ENCODE measurements at regions not wholly inside any gene's neighbourhood (a gene's known extent, or its start where the extent isn't known, plus 50 kb on each side); places are given as distances from the start of the nearest gene placed in this dataset.

DNA sequence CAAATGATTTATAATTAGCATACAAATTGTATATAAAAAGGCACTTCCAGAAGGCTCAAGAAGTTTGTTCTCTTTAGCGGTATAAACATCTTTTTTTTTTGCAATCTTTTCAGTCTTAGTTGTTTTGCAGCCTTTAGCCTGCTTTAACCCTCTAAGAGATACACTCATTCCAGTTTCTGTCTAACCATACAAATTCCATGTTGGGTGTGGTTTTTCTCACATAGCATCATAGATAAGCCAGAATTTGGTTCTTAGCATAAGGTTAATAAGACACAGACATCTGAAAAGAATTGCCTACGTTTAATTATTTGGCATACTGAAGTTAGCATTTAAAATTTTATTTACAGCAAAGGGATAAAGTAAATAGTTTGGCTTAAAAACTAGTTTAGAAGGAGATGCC, 92.5 kb upstream of the NPVF start:
- no peak for DNase-seq (ENCODE audit: low read depth, low spot score)
- no peak overlapping the region for H3K27ac ChIP-seq
- TF ChIP-seq FOXP2 (optimal IDR thresholded peaks at IDR 0.05; ENCODE audit: control extremely low read depth, extremely low read length, insufficient read depth) (no peak), POLR2AphosphoS5 (IDR thresholded peaks at IDR 0.05; ENCODE audit: borderline replicate concordance, low read depth, low read length) (no peak), EZH2 (IDR thresholded peaks at IDR 0.05) (no peak)

DNA sequence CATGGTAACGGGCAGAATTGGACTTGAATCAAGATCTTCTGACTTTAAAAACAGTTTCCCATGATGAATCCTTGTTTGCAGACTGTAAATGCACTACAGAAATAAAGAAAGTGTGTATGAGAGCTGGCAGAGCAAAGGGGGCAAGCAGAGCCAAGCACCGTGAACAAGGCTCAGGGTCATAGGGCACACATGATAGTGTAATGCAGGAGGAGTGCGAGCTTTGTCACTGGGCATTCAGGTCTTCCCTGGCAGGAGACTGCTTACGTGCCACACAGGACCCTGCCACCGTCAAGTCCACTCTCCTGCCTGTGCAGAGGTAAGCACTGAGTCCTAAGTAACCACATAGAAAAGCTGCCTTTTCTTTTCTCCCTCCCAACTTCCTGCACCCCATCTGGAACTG, 93.1 kb upstream of the NPVF start:
- Histone ChIP-seq H3K27ac (no peak overlapping the region), H3K9ac (ENCODE audit: insufficient read length) (no peak overlapping the region), H3K36me3 (ENCODE audit: insufficient read depth, low read length) (no peaks in the 10 kb centered on the region), H3K9me3 (ENCODE audit: low read depth, low read length) (no peaks in the 10 kb centered on the region), H3K4me3 (no peak overlapping the region)
- no peak for TF ChIP-seq EZH2 (IDR thresholded peaks at IDR 0.05)
- TF ChIP-seq POLR2AphosphoS5 (IDR thresholded peaks at IDR 0.05; ENCODE audit: borderline replicate concordance, low read depth, low read length) = no peak
- TF ChIP-seq FOXP2 (optimal IDR thresholded peaks at IDR 0.05; ENCODE audit: control extremely low read depth, extremely low read length, insufficient read depth) = no peak
- DNase-seq (ENCODE audit: low read depth, low spot score) = no peak

More for the DNA sequence above, 92.5 kb upstream of the NPVF start:
- Histone ChIP-seq H3K4me3 (no peak overlapping the region), H3K36me3 (ENCODE audit: insufficient read depth, low read length) (no peaks in the 10 kb centered on the region), H3K9me3 (ENCODE audit: low read depth, low read length) (no peaks in the 10 kb centered on the region), H3K9ac (ENCODE audit: insufficient read length) (no peak overlapping the region)

DNA sequence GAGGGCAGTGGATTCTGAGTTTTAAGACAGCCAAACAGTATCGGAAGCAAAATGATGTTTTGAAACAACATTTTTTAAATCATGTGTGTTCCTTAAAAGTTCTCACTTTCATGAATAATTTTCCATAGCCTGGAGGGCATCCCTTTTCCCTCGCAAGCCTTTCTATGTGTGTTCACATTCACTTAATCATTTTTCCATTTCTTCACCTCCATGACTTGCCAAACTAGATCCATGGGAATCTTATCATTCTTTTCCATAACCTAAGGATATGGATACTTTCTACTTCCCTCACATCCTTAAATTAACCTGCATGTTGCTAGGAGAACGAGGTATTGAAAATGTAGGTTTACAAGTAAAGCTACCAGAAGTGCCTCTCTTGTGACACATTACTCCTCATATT, 94.2 kb upstream of the NPVF start:
- H3K36me3 ChIP-seq (ENCODE audit: insufficient read depth, low read length) = no peaks in the 10 kb centered on the region
- TF ChIP-seq FOXP2 (optimal IDR thresholded peaks at IDR 0.05; ENCODE audit: control extremely low read depth, extremely low read length, insufficient read depth) (no peak), EZH2 (IDR thresholded peaks at IDR 0.05) (no peak), POLR2AphosphoS5 (IDR thresholded peaks at IDR 0.05; ENCODE audit: borderline replicate concordance, low read depth, low read length) (no peak)
- no peak overlapping the region for H3K27ac ChIP-seq
- H3K9me3 ChIP-seq (ENCODE audit: low read depth, low read length) = no peaks in the 10 kb centered on the region
- no peak for DNase-seq (ENCODE audit: low read depth, low spot score)
- no peak overlapping the region for H3K4me3 ChIP-seq
- no peak overlapping the region for H3K9ac ChIP-seq (ENCODE audit: insufficient read length)

DNA sequence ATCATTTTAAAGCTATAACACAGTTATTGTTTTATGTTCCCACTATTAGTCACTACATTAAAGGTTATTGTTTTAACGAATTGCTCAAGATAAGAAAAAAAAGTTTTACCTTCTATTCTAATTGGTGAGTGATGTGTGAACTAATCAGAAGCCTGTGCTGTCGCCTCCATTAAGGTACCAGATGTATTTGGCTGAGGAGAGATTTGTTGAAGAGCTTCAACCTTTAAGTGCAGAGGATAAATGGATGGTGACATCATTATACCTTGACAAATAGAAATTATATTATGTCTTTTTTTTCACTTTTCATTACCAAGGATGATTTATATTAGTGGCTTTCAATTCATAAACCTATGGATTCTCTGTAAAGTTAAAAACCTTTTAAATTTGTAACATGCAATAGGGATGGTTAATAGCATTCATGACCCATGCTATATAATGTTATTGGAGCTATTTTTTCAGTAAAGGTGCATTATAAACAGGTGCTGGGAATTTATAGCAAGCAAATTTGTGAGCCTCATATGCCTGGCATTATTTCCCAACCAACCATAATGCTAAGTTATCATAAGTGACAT, 97.0 kb upstream of the NPVF start:
- DNase-seq (ENCODE audit: low read depth, low spot score) = no peak
- Histone ChIP-seq H3K9me3 (ENCODE audit: low read depth, low read length) (no peaks in the 10 kb centered on the region), H3K4me3 (no peak overlapping the region), H3K36me3 (ENCODE audit: insufficient read depth, low read length) (no peaks in the 10 kb centered on the region), H3K27ac (no peak overlapping the region), H3K9ac (ENCODE audit: insufficient read length) (no peak overlapping the region)
- TF ChIP-seq FOXP2 (optimal IDR thresholded peaks at IDR 0.05; ENCODE audit: control extremely low read depth, extremely low read length, insufficient read depth) (no peak), POLR2AphosphoS5 (IDR thresholded peaks at IDR 0.05; ENCODE audit: borderline replicate concordance, low read depth, low read length) (no peak), EZH2 (IDR thresholded peaks at IDR 0.05) (no peak)

DNA sequence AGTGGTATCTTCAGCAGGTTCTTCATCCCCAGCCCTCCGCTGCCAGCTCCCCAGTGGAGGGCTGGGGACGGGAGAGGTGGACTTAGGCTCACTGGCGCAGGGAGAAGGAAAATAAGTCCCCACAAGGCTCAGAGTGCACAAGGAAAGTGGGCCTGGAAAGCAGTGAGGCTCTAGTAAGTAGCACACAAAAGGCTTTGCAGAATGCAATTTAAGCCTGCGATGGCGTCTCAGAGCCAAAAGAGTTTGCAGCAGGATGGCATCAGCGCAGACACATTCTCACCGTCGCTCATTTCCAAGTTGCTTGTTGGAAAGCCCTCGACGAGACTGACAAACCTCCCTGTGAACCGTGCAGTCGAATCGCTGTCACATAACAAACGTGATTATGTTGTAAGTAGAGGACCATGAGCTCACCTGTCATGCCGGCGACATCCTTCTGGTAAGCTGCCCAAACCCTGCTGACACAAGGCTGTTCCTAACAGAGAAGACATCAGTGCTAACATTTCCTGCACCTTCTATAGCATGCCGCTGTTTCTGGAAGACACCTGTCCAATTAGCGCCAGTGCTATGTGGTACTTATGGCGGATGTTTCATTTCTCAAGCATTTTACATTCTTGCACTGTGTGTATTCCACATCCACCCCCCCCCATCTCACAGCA, 98.3 kb upstream of the NPVF start:
- Histone ChIP-seq H3K36me3 (ENCODE audit: insufficient read depth, low read length) (no peaks in the 10 kb centered on the region), H3K4me3 (no peak overlapping the region), H3K27ac (no peak overlapping the region), H3K9ac (ENCODE audit: insufficient read length) (no peak overlapping the region), H3K9me3 (ENCODE audit: low read depth, low read length) (no peaks in the 10 kb centered on the region)
- DNase-seq (ENCODE audit: low read depth, low spot score) = no peak
- TF ChIP-seq POLR2AphosphoS5 (IDR thresholded peaks at IDR 0.05; ENCODE audit: borderline replicate concordance, low read depth, low read length) (no peak), FOXP2 (optimal IDR thresholded peaks at IDR 0.05; ENCODE audit: control extremely low read depth, extremely low read length, insufficient read depth) (no peak), EZH2 (IDR thresholded peaks at IDR 0.05) (no peak)

DNA sequence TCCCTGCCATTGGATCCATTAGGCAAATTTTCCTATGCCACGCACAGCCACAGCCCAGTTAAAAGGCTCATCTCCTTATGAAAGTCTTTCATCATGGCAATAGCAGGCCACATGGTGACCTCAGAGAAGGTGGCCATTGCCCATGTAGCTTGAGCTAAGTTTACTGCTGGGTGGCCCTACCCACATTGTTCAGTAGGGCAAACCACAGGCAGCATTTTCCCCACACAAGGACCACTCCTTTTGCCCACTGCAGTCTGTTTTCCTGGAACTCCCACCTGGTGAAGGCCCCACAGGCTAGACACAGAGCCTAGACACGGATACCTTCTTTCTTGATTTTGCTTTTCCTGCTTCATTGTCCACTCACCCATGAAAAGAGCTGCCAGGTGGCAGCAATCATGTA, 101.5 kb upstream of the NPVF start:
- DNase-seq (ENCODE audit: low read depth, low spot score) = no peak
- no peak overlapping the region for H3K27ac ChIP-seq
- no peaks in the 10 kb centered on the region for H3K9me3 ChIP-seq (ENCODE audit: low read depth, low read length)
- no peak overlapping the region for H3K4me3 ChIP-seq
- H3K9ac ChIP-seq (ENCODE audit: insufficient read length) = no peak overlapping the region
- H3K36me3 ChIP-seq (ENCODE audit: insufficient read depth, low read length) = no peaks in the 10 kb centered on the region
- TF ChIP-seq FOXP2 (optimal IDR thresholded peaks at IDR 0.05; ENCODE audit: control extremely low read depth, extremely low read length, insufficient read depth) (no peak), EZH2 (IDR thresholded peaks at IDR 0.05) (no peak)

DNA sequence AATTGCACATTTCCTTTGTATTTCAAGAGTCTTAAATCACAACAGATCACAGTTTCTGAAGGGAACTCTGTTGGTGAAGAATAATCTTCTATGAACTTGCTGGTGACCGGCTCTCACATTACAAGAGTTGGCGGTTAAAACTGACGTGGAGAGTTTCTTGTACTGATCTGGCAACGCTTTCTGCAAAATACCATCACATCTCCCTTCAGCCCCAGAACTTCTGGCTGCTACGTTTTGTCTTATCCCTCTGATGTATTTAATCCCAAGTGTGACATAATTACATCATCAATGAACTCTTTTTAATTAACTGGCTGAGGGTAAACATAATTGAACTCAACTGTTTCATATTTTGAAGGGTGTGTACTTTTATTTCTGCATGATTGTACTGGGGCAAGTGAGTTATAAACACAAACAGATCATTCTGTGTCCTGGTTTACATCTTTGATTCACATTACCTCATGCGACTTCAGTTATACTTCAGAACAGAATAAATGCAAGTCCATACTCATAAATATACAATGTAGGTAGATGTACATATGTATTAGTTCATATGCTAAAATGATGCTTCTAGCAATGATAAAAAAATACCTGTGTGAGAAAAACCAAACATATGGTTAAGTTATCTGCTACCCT, 105.1 kb upstream of the NPVF start:
- DNase-seq (ENCODE audit: low read depth, low spot score) = no peak
- Histone ChIP-seq H3K36me3 (ENCODE audit: insufficient read depth, low read length) (no peaks in the 10 kb centered on the region), H3K4me3 (no peak overlapping the region), H3K27ac (no peak overlapping the region), H3K9me3 (ENCODE audit: low read depth, low read length) (no peaks in the 10 kb centered on the region), H3K9ac (ENCODE audit: insufficient read length) (no peak overlapping the region)
- no peak for TF ChIP-seq FOXP2 (optimal IDR thresholded peaks at IDR 0.05; ENCODE audit: control extremely low read depth, extremely low read length, insufficient read depth)
- TF ChIP-seq EZH2 (IDR thresholded peaks at IDR 0.05) = no peak
- no peak for TF ChIP-seq POLR2AphosphoS5 (IDR thresholded peaks at IDR 0.05; ENCODE audit: borderline replicate concordance, low read depth, low read length)

DNA sequence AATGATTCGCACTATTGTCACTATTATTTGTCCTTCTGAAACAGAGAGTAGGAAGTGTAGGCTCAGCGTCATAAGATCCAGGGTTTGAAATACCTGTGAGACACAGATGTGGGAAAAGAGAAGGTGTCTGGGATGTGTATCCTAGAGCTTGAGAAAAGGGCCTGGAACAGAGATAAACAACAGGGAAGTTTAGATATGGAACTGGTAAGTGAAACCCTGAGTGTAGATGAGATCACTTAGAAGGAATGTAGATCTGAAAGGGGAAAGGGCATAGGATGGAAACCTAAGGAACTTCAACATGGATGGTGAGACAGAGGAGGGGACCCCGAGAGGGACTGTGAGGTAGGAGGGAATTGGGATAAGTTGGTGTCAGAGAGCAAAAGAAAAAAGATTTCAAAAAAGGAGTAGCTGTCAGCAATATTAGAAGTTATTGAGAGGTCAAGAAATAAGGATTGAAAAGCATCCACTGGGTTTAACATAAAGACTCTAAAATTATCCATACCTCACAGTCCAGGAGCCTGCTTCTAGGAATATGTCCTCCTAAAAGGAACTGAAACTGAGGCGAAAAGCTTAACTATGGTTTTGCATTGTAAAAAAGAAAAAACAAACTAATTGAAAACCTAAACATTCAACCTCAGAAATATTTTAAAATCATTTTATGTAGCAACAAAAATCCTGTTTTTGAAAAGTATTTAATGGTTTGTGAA, 119.2 kb upstream of the NPVF start:
- DNase-seq (ENCODE audit: low read depth, low spot score) = no peak
- H3K9me3 ChIP-seq (ENCODE audit: low read depth, low read length) = no peaks in the 10 kb centered on the region
- TF ChIP-seq POLR2AphosphoS5 (IDR thresholded peaks at IDR 0.05; ENCODE audit: borderline replicate concordance, low read depth, low read length) = no peak
- no peak for TF ChIP-seq EZH2 (IDR thresholded peaks at IDR 0.05)
- no peak for TF ChIP-seq FOXP2 (optimal IDR thresholded peaks at IDR 0.05; ENCODE audit: control extremely low read depth, extremely low read length, insufficient read depth)
- no peak overlapping the region for H3K27ac ChIP-seq
- no peak overlapping the region for H3K9ac ChIP-seq (ENCODE audit: insufficient read length)
- H3K36me3 ChIP-seq (ENCODE audit: insufficient read depth, low read length) = no peaks in the 10 kb centered on the region
- H3K4me3 ChIP-seq = no peak overlapping the region

Measured in SK-N-MC (cell line).